ENCODE measurements at regions not wholly inside any gene's neighbourhood (a gene's known extent, or its start where the extent isn't known, plus 50 kb on each side); places are given as distances from the start of the nearest gene placed in this dataset.

GRCh38 chr5:73279805-73280204, 106.8 kb downstream of the TMEM174 start:
- peaks cover 6% of the 10 kb centered on the region; the same call in 1 of the 2 replicates for H3K4me1 ChIP-seq (ENCODE audit: insufficient read depth, low read length)
- no peak overlapping the region for H3K27ac ChIP-seq (ENCODE audit: insufficient read length, low read depth, low read length)
- no peaks in the 10 kb centered on the region for H4K20me1 ChIP-seq (ENCODE audit: control insufficient read depth, insufficient read depth, insufficient read length)
- H3K4me1 Mint-ChIP-seq: peaks cover 25% of the 10 kb centered on the region in 2 experiments
- H4K91ac ChIP-seq (ENCODE audit: insufficient read length, low read depth, low read length): no peak overlapping the region
- WGBS (ENCODE audit: extremely low coverage, insufficient read length, low lambda C conversion rate): no CpG with 5 or more reads among the region's 1 CpG
- no peak overlapping the region for H4K8ac ChIP-seq (replicated peaks; ENCODE audit: insufficient read length, low read depth, low read length)
- DNase-seq: no peak
- no peak overlapping the region for H3K23ac ChIP-seq (ENCODE audit: insufficient read length, low read depth, low read length)
- no peak overlapping the region for H3K14ac ChIP-seq (ENCODE audit: insufficient read depth, low read length)
- no peak overlapping the region for H3K9ac ChIP-seq (ENCODE audit: extremely low read depth, insufficient read length, low read length)
- no peaks in the 10 kb centered on the region for H3K79me2 ChIP-seq (ENCODE audit: insufficient read depth, low read length)
- no peak overlapping the region for H2BK15ac ChIP-seq (ENCODE audit: low read depth, low read length)
- H3T11ph ChIP-seq (ENCODE audit: low read length): no peak overlapping the region
- no peak overlapping the region for H2BK12ac ChIP-seq (ENCODE audit: insufficient read length, low read depth, low read length)
- no peak overlapping the region for H3K4me2 ChIP-seq (ENCODE audit: insufficient read depth, insufficient read length, low read length)
- H4K5ac ChIP-seq (ENCODE audit: insufficient read length, low read depth, low read length): no peak overlapping the region
- H3K27me3 Mint-ChIP-seq (ENCODE audit: low read depth): peaks cover 31% of the 10 kb centered on the region
- no peak overlapping the region for H3K27ac Mint-ChIP-seq
- no peak overlapping the region for H3K4ac ChIP-seq (ENCODE audit: low read depth, low read length)
- H3K23me2 ChIP-seq (ENCODE audit: insufficient read length, low read depth, low read length, poor library complexity, severe bottlenecking): no peaks in the 10 kb centered on the region
- no peak overlapping the region for H2AK5ac ChIP-seq (ENCODE audit: insufficient read length, low read length)
- no peak overlapping the region for H2BK120ac ChIP-seq (ENCODE audit: low read depth, low read length, poor library complexity, severe bottlenecking)
- H3K18ac ChIP-seq (ENCODE audit: insufficient read length, low read depth, low read length): no peak overlapping the region
- no peaks in the 10 kb centered on the region for H3K79me1 ChIP-seq (ENCODE audit: insufficient read depth, low read depth, low read length, poor library complexity, severe bottlenecking)
- H3K27me3 ChIP-seq (ENCODE audit: insufficient read depth, low read length): no peaks in the 10 kb centered on the region
- no peak overlapping the region for H2BK20ac ChIP-seq (ENCODE audit: low read depth, low read length, poor library complexity, severe bottlenecking)
- no peaks in the 10 kb centered on the region for H3K9me3 Mint-ChIP-seq
- H2AFZ ChIP-seq (ENCODE audit: low read length): no peak overlapping the region
- H3K36me3 Mint-ChIP-seq (ENCODE audit: insufficient read depth in 1 of 3, low read depth in 3 of 3): no peaks in the 10 kb centered on the region
- H3K56ac ChIP-seq (ENCODE audit: insufficient read length, low read depth, low read length): no peak overlapping the region
- no peaks in the 10 kb centered on the region for H3K9me3 ChIP-seq (ENCODE audit: control insufficient read depth, low read depth, low read length)
- no peak for TF ChIP-seq CTCF (conservative IDR thresholded peaks at IDR 0.05)
- no peak overlapping the region for H2BK5ac ChIP-seq (ENCODE audit: insufficient read length, low read length)
- H3K4me3 Mint-ChIP-seq: no peak overlapping the region

All from H9 (cell line).